ENCODE measurements at regions not wholly inside any gene's neighbourhood (a gene's known extent, or its start where the extent isn't known, plus 50 kb on each side); places are given as distances from the start of the nearest gene placed in this dataset.

DNA sequence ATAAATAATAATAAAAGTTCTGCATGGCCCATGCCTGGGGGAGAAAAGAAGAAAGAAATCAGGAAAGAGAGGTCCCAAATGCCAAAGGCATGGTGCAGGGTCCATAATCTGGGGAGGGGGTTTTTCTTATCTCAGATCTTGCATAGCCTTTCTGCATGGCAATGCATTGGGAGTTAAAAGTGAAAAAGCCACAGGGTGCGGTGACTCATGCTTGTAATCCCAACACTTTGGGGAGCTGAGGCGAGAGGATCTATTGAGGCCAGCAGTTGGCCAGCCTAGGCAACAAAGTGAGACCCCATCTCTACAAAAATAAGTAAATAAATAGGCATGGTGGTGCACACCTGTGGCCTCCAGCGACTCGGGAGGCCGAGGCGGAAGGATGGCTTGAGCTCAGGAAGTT, 76.8 kb upstream of the GATA2 start:
- TF ChIP-seq, protein P1, sequence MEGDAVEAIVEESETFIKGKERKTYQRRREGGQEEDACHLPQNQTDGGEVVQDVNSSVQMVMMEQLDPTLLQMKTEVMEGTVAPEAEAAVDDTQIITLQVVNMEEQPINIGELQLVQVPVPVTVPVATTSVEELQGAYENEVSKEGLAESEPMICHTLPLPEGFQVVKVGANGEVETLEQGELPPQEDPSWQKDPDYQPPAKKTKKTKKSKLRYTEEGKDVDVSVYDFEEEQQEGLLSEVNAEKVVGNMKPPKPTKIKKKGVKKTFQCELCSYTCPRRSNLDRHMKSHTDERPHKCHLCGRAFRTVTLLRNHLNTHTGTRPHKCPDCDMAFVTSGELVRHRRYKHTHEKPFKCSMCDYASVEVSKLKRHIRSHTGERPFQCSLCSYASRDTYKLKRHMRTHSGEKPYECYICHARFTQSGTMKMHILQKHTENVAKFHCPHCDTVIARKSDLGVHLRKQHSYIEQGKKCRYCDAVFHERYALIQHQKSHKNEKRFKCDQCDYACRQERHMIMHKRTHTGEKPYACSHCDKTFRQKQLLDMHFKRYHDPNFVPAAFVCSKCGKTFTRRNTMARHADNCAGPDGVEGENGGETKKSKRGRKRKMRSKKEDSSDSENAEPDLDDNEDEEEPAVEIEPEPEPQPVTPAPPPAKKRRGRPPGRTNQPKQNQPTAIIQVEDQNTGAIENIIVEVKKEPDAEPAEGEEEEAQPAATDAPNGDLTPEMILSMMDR (IDR thresholded peaks at IDR 0.05; ENCODE audit: unreplicated experiment) = no peak
- no peak for DNase-seq (ENCODE audit: unreplicated experiment)
- Mint-ChIP-seq H3K9me3 (ENCODE audit: unreplicated experiment) (no peaks in the 10 kb centered on the region), H3K4me3 (ENCODE audit: unreplicated experiment) (no peak overlapping the region), H3K27ac (ENCODE audit: low read depth, unreplicated experiment) (no peak overlapping the region), H3K4me1 (ENCODE audit: insufficient read depth, unreplicated experiment) (no peaks in the 10 kb centered on the region), H3K27me3 (ENCODE audit: insufficient read depth, unreplicated experiment) (peaks cover 20% of the 10 kb centered on the region), H3K36me3 (ENCODE audit: insufficient read depth, unreplicated experiment) (no peaks in the 10 kb centered on the region)
- BruUV-seq (replicated peaks) = no TSS peak
- intact Hi-C loops (cut with micrococcal nuclease) = no loop called here
- POLR2A ChIA-PET = no interaction called here
- CTCF ChIA-PET = interaction anchor here (2.4 kb wide), 1 partner anchor 15 kb away, joined by 6 read pairs; no protein-coding TSS in a partner anchor

DNA sequence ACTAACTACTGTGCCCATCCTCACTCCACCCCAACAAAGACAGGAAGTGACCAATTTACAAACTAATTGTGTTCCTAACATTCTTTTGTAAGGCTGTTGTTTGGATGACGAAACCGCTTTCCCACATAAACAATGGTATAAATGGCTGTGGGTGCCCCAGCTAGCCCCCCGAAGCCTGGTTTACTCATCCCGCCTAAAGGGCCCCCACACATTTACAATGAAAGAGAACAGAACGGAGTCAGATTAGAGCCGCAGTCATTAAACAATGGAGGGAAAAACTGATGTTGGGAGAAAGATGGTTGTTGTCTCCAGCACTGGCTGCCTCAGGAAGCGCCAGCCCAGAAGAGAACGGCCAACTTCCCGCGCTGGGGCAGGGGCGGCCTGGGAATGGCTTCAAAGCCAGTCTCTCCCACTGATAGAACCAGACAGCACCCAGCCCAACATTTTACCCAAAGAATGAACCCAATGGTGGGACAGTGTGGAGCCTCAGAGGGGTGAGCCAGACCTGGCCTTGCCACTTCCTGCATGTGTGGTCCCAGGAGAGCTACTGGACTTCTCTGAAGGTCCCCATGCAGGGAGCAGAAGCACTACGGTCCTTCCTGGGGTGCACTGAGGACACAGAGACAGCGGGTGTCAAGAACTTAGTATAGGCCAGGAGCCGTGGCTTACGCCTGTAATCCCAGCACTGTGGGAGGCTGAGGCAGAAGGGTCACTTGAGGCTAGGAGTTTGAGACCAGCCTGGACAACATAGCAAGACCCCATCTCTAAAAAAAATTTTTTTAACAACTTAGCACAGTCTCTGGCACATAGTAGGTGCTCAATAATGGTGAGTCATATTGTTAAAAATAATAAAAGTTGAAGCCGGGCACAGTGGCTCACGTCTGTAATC, 75.8 kb upstream of the GATA2 start:
- intact Hi-C loops (cut with micrococcal nuclease) = no loop called here
- Mint-ChIP-seq H3K27me3 (ENCODE audit: insufficient read depth, unreplicated experiment) (peaks cover 22% of the 10 kb centered on the region), H3K27ac (ENCODE audit: low read depth, unreplicated experiment) (no peak overlapping the region), H3K4me1 (ENCODE audit: insufficient read depth, unreplicated experiment) (no peaks in the 10 kb centered on the region), H3K9me3 (ENCODE audit: unreplicated experiment) (no peaks in the 10 kb centered on the region), H3K36me3 (ENCODE audit: insufficient read depth, unreplicated experiment) (no peaks in the 10 kb centered on the region), H3K4me3 (ENCODE audit: unreplicated experiment) (no peak overlapping the region)
- CTCF ChIA-PET = interaction anchor here (0.7 to 2.4 kb wide), 2 partner anchors 16 to 22 kb away, joined by 3 to 6 read pairs; no protein-coding TSS in a partner anchor
- TF ChIP-seq, protein P1 (IDR thresholded peaks at IDR 0.05; ENCODE audit: unreplicated experiment) = no peak
- POLR2A ChIA-PET = no interaction called here
- BruUV-seq (replicated peaks) = no TSS peak
- DNase-seq (ENCODE audit: unreplicated experiment) = no peak

DNA sequence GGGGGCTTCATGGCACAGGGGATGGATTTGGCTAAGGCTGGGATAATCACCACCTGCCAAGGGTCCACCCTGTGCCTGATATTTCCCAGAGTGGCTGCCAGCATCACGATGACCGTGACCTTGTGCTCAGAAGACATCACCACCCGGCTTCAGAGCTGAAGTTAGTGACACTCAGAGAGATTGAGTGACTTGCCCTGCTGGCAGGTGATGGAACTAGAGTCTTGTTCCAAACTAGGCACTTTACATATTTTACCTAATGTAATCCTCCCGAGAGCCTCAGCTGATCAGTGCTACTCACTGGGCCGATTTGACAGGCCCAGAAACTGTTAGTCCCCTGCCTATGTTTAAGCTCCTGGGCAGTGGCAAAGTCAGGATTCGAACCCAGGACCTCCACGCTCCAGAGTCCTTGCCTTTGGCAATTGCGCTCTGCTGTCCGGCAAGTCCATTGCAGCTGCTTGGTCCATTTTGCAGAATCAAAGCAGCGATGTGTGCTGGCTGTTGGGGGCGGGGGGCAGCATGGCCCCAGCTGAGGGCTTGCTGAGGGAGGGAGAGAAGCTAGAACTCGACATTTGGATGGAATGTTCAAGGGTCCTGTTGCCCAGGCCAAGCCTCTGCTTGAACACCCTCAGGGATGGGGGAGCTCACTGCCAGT, 74.8 kb upstream of the GATA2 start:
- Mint-ChIP-seq H3K27me3 (ENCODE audit: insufficient read depth, unreplicated experiment) (peaks cover 33% of the 10 kb centered on the region), H3K27ac (ENCODE audit: low read depth, unreplicated experiment) (no peak overlapping the region), H3K4me1 (ENCODE audit: insufficient read depth, unreplicated experiment) (no peaks in the 10 kb centered on the region), H3K36me3 (ENCODE audit: insufficient read depth, unreplicated experiment) (no peaks in the 10 kb centered on the region), H3K9me3 (ENCODE audit: unreplicated experiment) (no peaks in the 10 kb centered on the region), H3K4me3 (ENCODE audit: unreplicated experiment) (no peak overlapping the region)
- CTCF ChIA-PET = interaction anchor here (0.7 to 2.4 kb wide), 3 partner anchors 17 to 41 kb away, joined by 3 to 6 read pairs (median 4); no protein-coding TSS in a partner anchor
- no TSS peak for BruUV-seq (replicated peaks)
- TF ChIP-seq, protein P1 (IDR thresholded peaks at IDR 0.05; ENCODE audit: unreplicated experiment) = no peak
- no peak for DNase-seq (ENCODE audit: unreplicated experiment)
- POLR2A ChIA-PET = no interaction called here
- intact Hi-C loops (cut with micrococcal nuclease) = no loop called here

DNA sequence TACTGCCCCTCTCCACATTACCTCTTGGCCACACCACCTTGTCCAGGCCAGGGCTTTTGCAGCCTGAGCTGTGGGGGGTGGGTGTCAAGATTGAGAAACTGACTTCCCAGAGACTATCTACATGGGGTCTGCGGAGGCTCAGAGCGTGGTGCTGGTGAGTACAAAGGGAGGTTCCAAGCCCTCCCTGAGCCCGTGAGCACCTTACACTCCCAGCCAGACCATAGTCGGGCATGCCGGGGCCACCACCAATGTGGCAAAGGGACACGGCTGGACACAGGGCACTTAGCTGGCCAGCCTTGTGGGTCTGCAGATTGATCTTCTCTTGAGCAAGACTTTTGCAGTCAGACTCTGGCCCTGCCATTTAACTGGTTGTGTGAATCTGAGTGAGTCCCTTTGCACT, 74.1 kb upstream of the GATA2 start:
- POLR2A ChIA-PET = no interaction called here
- intact Hi-C loops (cut with micrococcal nuclease) = no loop called here
- CTCF ChIA-PET = interaction anchor here (1.2 to 2.4 kb wide), 2 partner anchors 17 to 41 kb away, joined by 4 to 6 read pairs; no protein-coding TSS in a partner anchor
- TF ChIP-seq, protein P1 (IDR thresholded peaks at IDR 0.05; ENCODE audit: unreplicated experiment) = no peak
- H3K4me3 Mint-ChIP-seq (ENCODE audit: unreplicated experiment) = no peak overlapping the region
- no peaks in the 10 kb centered on the region for H3K36me3 Mint-ChIP-seq (ENCODE audit: insufficient read depth, unreplicated experiment)
- H3K9me3 Mint-ChIP-seq (ENCODE audit: unreplicated experiment) = no peaks in the 10 kb centered on the region
- H3K27ac Mint-ChIP-seq (ENCODE audit: low read depth, unreplicated experiment) = no peak overlapping the region
- DNase-seq (ENCODE audit: unreplicated experiment) = no peak
- H3K4me1 Mint-ChIP-seq (ENCODE audit: insufficient read depth, unreplicated experiment) = no peaks in the 10 kb centered on the region
- no TSS peak for BruUV-seq (replicated peaks)
- peaks cover 39% of the 10 kb centered on the region for H3K27me3 Mint-ChIP-seq (ENCODE audit: insufficient read depth, unreplicated experiment)
